ENCODE measurements at regions not wholly inside any gene's neighbourhood (a gene's known extent, or its start where the extent isn't known, plus 50 kb on each side); places are given as distances from the start of the nearest gene placed in this dataset.
"Not testable (repeated sequence)": the region's sequence is repeated elsewhere in the genome, so short reads cannot be mapped to it uniquely, and the experiment has no call there.

GRCh38 chr22:35160268-35160667 is 94.3 kb downstream of the ISX start:
- no peak for TF ChIP-seq CTCF (IDR thresholded peaks at IDR 0.05; ENCODE audit: insufficient read depth, low read length, missing control alignments)
- ChIA-PET CTCF (no interaction called here), POLR2A (no interaction called here)
- H3K4me3 ChIP-seq (ENCODE audit: low read depth, low read length) = no peak overlapping the region
- DNase-seq (ENCODE audit: low read depth, low spot score) = no peak

GRCh38 chr22:35165896-35166295 is 91.4 kb upstream of the HMGXB4 start:
- H3K4me3 ChIP-seq (ENCODE audit: low read depth, low read length); POLR2A ChIA-PET; DNase-seq (ENCODE audit: low read depth, low spot score): not testable (repeated sequence)
- CTCF ChIA-PET = interaction anchor here (2.0 to 2.3 kb wide), 2 partner anchors 11 to 16 kb away, joined by 6 to 13 read pairs; no protein-coding TSS in a partner anchor

GRCh38 chr22:35170716-35171697 is 86.3 kb upstream of the HMGXB4 start:
- CTCF ChIA-PET = no interaction called here
- TF ChIP-seq CTCF (IDR thresholded peaks at IDR 0.05; ENCODE audit: insufficient read depth, low read length, missing control alignments) = no peak
- no peak overlapping the region for H3K4me3 ChIP-seq (ENCODE audit: low read depth, low read length)
- POLR2A ChIA-PET = no interaction called here
- no peak for DNase-seq (ENCODE audit: low read depth, low spot score)

GRCh38 chr22:35172442-35172841 is 84.9 kb upstream of the HMGXB4 start:
- POLR2A ChIA-PET = no interaction called here
- no peak for TF ChIP-seq CTCF (IDR thresholded peaks at IDR 0.05; ENCODE audit: insufficient read depth, low read length, missing control alignments)
- no peak overlapping the region for H3K4me3 ChIP-seq (ENCODE audit: low read depth, low read length)
- DNase-seq (ENCODE audit: low read depth, low spot score) = no peak
- CTCF ChIA-PET = no interaction called here

GRCh38 chr22:35173655-35174054 is 83.6 kb upstream of the HMGXB4 start:
- TF ChIP-seq CTCF (IDR thresholded peaks at IDR 0.05; ENCODE audit: insufficient read depth, low read length, missing control alignments) = no peak
- ChIA-PET CTCF (no interaction called here), POLR2A (no interaction called here)
- no peak for DNase-seq (ENCODE audit: low read depth, low spot score)
- H3K4me3 ChIP-seq (ENCODE audit: low read depth, low read length) = no peak overlapping the region

- no peak for TF ChIP-seq CTCF (IDR thresholded peaks at IDR 0.05; ENCODE audit: insufficient read depth, low read length, missing control alignments)
- ChIA-PET POLR2A (no interaction called here), CTCF (no interaction called here)
- no peak overlapping the region for H3K4me3 ChIP-seq (ENCODE audit: low read depth, low read length)
- DNase-seq (ENCODE audit: low read depth, low spot score) = no peak
These were observed 82.8 kb upstream of the HMGXB4 start for GRCh38 chr22:35174401-35175038.
